PC-9 (cell line): ENCODE measurements at regions not wholly inside any gene's neighbourhood (a gene's known extent, or its start where the extent isn't known, plus 50 kb on each side); places are given as distances from the start of the nearest gene placed in this dataset.

Source experiments
- EZH2 ChIP-seq: fragments of 200-600 bp; sonication (generic); IDR thresholded peaks from 2 replicates; pipeline ENCODE4 v1.8.0; 2017; ENCODE audit warnings: antibody characterized with exemption, low read depth
- TF ChIP-seq, protein P1 (sequence below): fragments of 200-600 bp; sonication (generic); conservative IDR thresholded peaks from 2 replicates; pipeline ENCODE4 v1.6.1; 2017; ENCODE audit warnings: mixed run types, antibody characterized with exemption, mild to moderate bottlenecking, moderate library complexity

DNA sequence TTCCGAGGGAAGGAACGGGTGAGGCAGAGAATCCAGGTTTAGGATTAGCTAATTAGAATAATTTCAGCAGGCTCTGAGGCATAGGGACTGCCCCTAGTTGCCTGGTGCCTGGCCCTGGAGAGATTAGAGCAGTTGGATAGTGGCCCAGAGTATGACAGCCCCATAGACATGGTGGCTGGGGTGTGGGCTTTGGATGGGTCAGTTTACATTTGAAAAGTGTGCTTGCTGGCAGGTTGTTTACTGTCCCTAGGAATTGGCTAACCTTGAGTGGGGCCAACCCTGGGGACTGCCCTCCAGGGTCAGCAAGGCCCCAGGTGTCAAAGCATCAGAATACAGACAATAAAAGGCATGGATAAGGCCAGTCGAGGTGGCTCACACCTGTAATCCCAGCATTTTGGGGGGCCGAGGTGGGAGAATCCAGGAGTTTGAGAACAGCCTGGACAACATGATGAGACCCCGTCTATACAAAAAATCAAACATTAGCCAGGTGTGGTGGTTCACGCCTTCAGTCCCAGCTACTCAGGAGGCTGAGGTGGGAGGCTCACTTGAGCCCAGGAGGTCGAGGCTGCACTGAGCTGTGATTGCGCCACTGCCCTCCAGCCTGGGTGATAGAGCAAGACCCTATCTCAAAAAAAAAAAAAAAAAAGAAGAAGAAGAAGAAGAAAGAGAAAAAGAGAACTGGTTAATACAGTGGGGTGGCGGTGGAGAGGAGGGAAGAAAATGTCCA lies 182.3 kb upstream of the PWP1 start:
- TF ChIP-seq, protein P1, sequence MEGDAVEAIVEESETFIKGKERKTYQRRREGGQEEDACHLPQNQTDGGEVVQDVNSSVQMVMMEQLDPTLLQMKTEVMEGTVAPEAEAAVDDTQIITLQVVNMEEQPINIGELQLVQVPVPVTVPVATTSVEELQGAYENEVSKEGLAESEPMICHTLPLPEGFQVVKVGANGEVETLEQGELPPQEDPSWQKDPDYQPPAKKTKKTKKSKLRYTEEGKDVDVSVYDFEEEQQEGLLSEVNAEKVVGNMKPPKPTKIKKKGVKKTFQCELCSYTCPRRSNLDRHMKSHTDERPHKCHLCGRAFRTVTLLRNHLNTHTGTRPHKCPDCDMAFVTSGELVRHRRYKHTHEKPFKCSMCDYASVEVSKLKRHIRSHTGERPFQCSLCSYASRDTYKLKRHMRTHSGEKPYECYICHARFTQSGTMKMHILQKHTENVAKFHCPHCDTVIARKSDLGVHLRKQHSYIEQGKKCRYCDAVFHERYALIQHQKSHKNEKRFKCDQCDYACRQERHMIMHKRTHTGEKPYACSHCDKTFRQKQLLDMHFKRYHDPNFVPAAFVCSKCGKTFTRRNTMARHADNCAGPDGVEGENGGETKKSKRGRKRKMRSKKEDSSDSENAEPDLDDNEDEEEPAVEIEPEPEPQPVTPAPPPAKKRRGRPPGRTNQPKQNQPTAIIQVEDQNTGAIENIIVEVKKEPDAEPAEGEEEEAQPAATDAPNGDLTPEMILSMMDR, result no peak
- TF ChIP-seq EZH2, result no peak
